Heart right ventricle (tissue), 16 donors: ENCODE measurements at regions not wholly inside any gene's neighbourhood (a gene's known extent, or its start where the extent isn't known, plus 50 kb on each side); places are given as distances from the start of the nearest gene placed in this dataset.

Experiments used
- ATAC-seq, 8 donors: fragments of 200-7000 bp; cut with Tn5 transposase; one replicate each; pipeline ENCODE4 v1.9.1; 2020; ENCODE audit warnings: mild to moderate bottlenecking in 8 of 8, moderate library complexity in 8 of 8, moderate number of reproducible peaks in 1 of 8
- DNase-seq, 2 donors: peaks; one replicate each; pipeline ENCODE4 v3.0.0-alpha.2; 2020
- H3K27ac ChIP-seq, 10 donors: fragments of 200-600 bp; sonication (generic) in 2 of 10; one replicate each; pipeline versions ENCODE4 v1.5.0 to v1.8.0; 2020 to 2022; ENCODE audit warnings: mild to moderate bottlenecking in 3 of 10
- H3K27me3 ChIP-seq, 7 donors: fragments of 200-600 bp; one replicate each; pipeline ENCODE4 v1.8.0; 2021 to 2022; ENCODE audit warnings: mild to moderate bottlenecking in 2 of 7
- H3K36me3 ChIP-seq, 9 donors: fragments of 200-600 bp; sonication (generic) in 1 of 9; one replicate each; pipeline versions ENCODE4 v1.5.0 to v1.8.0; 2020 to 2022; ENCODE audit warnings: mild to moderate bottlenecking in 2 of 9
- H3K4me1 ChIP-seq, 9 donors: fragments of 200-600 bp; sonication (generic) in 1 of 9; one replicate each; pipeline versions ENCODE4 v1.5.0 to v1.8.0; 2020 to 2022; ENCODE audit warnings: mild to moderate bottlenecking in 4 of 9
- H3K4me3 ChIP-seq, 10 donors: fragments of 200-600 bp; sonication (generic) in 2 of 10; one replicate each; pipeline versions ENCODE4 v1.5.0 to v1.8.0; 2020 to 2022; ENCODE audit warnings: mild to moderate bottlenecking in 7 of 10, moderate library complexity in 2 of 10
- H3K9me3 ChIP-seq, 11 donors: fragments of 200-600 bp in 10 of 11; sonication (generic) in 2 of 11; one replicate each; pipeline versions ENCODE4 v1.5.0 to v1.8.0; 2013 to 2022; ENCODE audit warnings: mild to moderate bottlenecking in 2 of 11, control low read depth in 1 of 11, moderate library complexity in 1 of 11
- CTCF ChIP-seq, 9 donors: fragments of 200-600 bp; sonication (generic) in 2 of 9; IDR thresholded peaks; one replicate each; pipeline versions ENCODE4 v1.5.0 to v1.8.0; 2021 to 2022; ENCODE audit warnings: antibody characterized with exemption in 9 of 9, mild to moderate bottlenecking in 5 of 9, moderate library complexity in 1 of 9
- WGBS, 2 donors: extraction: QIAGEN DNeasy Blood & Tissue Kit; methylation state at CpG; one replicate each; pipeline ENCODE4 v1.1.7; 2013; ENCODE audit warnings: inconsistent platforms in 1 of 2; 5-methylcytosine and 5-hydroxymethylcytosine counted together
- intact Hi-C, 10 donors: fragments of 100-400 bp; cut with DNase I; formaldehyde crosslinking; loops; one replicate each; pipeline versions ENCODE4 v1.11.1 to v1.14.2; 2022
- donor health status: Arrhythmogenic right ventricular cardiomyopathy.
- donor health status: ischemic (EF 13 %, LVEDD 7.1; RV severe dilation, severe dysfunction).
- donor health status: healthy with polysubstance abuse.
- donor health status: DM: no; HTN: yes; CAD: no.
- donor health status: DM: no; HTN: no; CAD: no.
- donor health status: ischemic (EF 25% LVEDD 6.9; RV normal size, moderate dysfunction).
- donor health status: ischemic (EF 25% LVEDD 5.7; RV mildly dilated, moderate dysfunction).
- donor health status: healthy.
- donor health status: DM: yes; HTN: yes; CAD: no.
- donor health status: Ischemic cardiomyopathy.
- donor health status: ischemic (EF 35%, LVEDD 5.7; RV mildly dilated, moderate dysfunction).
- donor health status: nonischemic (EF 11% LVEDD 7.7; RV severe dilation, severe dysfunction).
- donor health status: DM: yes; HTN: yes; CAD: no.
- donor health status: PGD.
- donor health status: ischemic (EF 29% LVEDD 5.4; RV normal size, mild dysfunction).
- donor health status: nonischemic (EF 23%, LVEDD 6.1; RV moderate dilation, normal function).

DNA sequence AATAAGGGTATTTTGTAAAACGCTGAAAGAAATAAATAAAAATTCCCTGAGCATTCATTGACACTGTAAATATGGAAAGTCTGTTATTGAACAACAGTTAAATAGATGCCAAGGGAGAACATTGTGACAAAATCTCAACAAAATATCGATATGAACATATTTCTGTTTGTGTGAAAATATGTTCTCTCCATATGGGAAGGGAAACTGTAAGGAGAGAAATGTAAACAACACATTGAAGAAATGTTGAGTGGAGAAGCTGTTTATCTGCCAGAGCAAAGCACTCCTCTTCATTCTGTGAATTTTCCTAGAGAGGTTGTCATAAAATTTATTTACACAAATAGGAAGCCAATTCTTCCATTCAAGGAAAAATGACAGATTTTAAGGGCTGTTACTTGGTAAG lies 57.1 kb upstream of the EOMES start:
- H3K27ac ChIP-seq: no peak overlapping the region
- intact Hi-C loops: no loop called here
- 75 to 79% methylated on average over 2 of the region's 2 CpGs for WGBS, 2 donors
- no peak overlapping the region for H3K4me3 ChIP-seq
- no peak for TF ChIP-seq CTCF (IDR thresholded peaks at IDR 0.05)
- H3K27me3 ChIP-seq: peaks cover 0 to 7% (median 0%) of the 10 kb centered on the region in 7 donors
- no peaks in the 10 kb centered on the region for H3K36me3 ChIP-seq
- H3K9me3 ChIP-seq: no peaks in the 10 kb centered on the region
- ATAC-seq (no peak), DNase-seq (no peak)
- no peaks in the 10 kb centered on the region for H3K4me1 ChIP-seq

GRCh38 chr3:27789420-27789819 lies 67.3 kb upstream of the EOMES start:
- TF ChIP-seq CTCF (IDR thresholded peaks at IDR 0.05): no peak
- 98 to 99% methylated on average over 2 of the region's 2 CpGs for WGBS, 2 donors
- ATAC-seq: no peak

DNA sequence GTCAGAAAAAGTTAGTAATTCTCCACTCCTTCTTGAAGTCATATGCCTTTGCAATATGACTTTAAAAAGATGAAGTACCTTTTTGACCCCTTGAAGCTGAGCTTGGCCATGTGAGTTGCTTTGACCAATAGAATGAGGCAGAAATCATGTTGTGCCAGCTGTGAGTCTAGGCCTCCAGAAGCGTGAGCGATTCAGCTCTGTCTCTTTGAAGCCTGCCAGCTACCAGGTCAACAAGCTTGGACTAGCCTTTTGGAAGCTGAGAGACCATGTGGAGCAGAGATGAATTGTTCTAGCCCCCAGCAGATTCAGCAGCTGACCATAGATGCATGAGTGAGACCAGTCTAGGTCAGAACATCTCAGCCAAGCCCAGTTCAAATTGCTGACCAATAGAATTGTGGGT lies 69.8 kb upstream of the EOMES start:
- H3K4me3 ChIP-seq: no peak overlapping the region
- intact Hi-C loops: no loop called here
- ATAC-seq (no peak), DNase-seq (no peak)
- H3K27ac ChIP-seq: no peak overlapping the region
- WGBS, 2 donors: 83 to 85% methylated on average over 2 of the region's 2 CpGs
- TF ChIP-seq CTCF (IDR thresholded peaks at IDR 0.05): no peak
- no peaks in the 10 kb centered on the region for H3K9me3 ChIP-seq
- H3K4me1 ChIP-seq: no peaks in the 10 kb centered on the region
- H3K27me3 ChIP-seq: no peaks in the 10 kb centered on the region
- no peaks in the 10 kb centered on the region for H3K36me3 ChIP-seq

More at GRCh38 chr3:27789420-27789819, 67.3 kb upstream of the EOMES start:
- intact Hi-C loops: no loop called here
- H3K27ac ChIP-seq: no peak overlapping the region
- no peaks in the 10 kb centered on the region for H3K36me3 ChIP-seq
- peaks cover 0 to 7% (median 0%) of the 10 kb centered on the region in 7 donors for H3K27me3 ChIP-seq
- H3K4me1 ChIP-seq: no peaks in the 10 kb centered on the region
- no peak overlapping the region for H3K4me3 ChIP-seq
- no peaks in the 10 kb centered on the region for H3K9me3 ChIP-seq
- DNase-seq: no peak

DNA sequence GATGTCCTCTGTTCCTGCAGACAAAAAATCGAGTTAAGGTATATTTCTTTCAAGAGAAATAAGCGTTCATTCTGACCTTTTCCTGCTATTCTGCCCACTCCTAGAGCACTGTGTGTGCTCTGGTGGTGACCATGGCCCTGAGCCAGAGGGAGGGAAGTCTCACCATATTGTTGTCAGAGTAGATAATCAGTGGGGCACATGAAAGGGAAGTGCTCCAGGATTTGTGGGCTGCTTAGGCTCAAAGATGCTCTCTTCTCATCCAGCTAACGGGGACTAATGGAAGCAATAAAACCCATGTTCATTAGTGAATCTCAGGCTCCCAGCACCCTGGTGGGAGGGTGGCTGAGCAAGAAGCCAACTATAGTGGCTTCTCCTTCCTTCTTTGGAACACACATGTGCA lies 70.7 kb upstream of the EOMES start:
- intact Hi-C loops: no loop called here
- 51 to 65% methylated on average over 3 of the region's 3 CpGs for WGBS, 2 donors
- no peak overlapping the region for H3K4me3 ChIP-seq
- H3K27ac ChIP-seq: no peak overlapping the region
- no peak for DNase-seq
- TF ChIP-seq CTCF (IDR thresholded peaks at IDR 0.05): no peak
- H3K36me3 ChIP-seq: no peaks in the 10 kb centered on the region
- no peaks in the 10 kb centered on the region for H3K9me3 ChIP-seq
- no peak for ATAC-seq
- H3K27me3 ChIP-seq: peaks cover 0 to 3% (median 0%) of the 10 kb centered on the region in 7 donors
- no peaks in the 10 kb centered on the region for H3K4me1 ChIP-seq

- H3K36me3 ChIP-seq: no peaks in the 10 kb centered on the region
- DNase-seq (no peak), ATAC-seq (no peak)
- TF ChIP-seq CTCF (IDR thresholded peaks at IDR 0.05): no peak
- peaks cover 0 to 3% (median 0%) of the 10 kb centered on the region in 7 donors for H3K27me3 ChIP-seq
- 87 to 93% methylated on average over 4 of the region's 4 CpGs for WGBS, 2 donors
- intact Hi-C loops: no loop called here
- no peak overlapping the region for H3K4me3 ChIP-seq
- no peaks in the 10 kb centered on the region for H3K9me3 ChIP-seq
- no peak overlapping the region for H3K27ac ChIP-seq
- no peaks in the 10 kb centered on the region for H3K4me1 ChIP-seq
Observed at GRCh38 chr3:27794211-27794610, 72.1 kb upstream of the EOMES start.
